K562 (cell line): ENCODE measurements at regions not wholly inside any gene's neighbourhood (a gene's known extent, or its start where the extent isn't known, plus 50 kb on each side); places are given as distances from the start of the nearest gene placed in this dataset.

ENCODE experiments used
- BCLAF1 ChIP-seq, 2 experiments: fragments of 450-650 bp in 1 of 2; IDR thresholded peaks; 2 replicates each; pipeline ENCODE4 v1.6.1; 2011 to 2017; ENCODE audit warnings: low read depth in 2 of 2, antibody characterized with exemption in 1 of 2, borderline replicate concordance in 1 of 2, low read length in 1 of 2, mild to moderate bottlenecking in 1 of 2, mixed read lengths in 1 of 2; ENCODE audit not compliant: control insufficient read depth in 1 of 2
- C11orf30 ChIP-seq: fragments of 450-650 bp; IDR thresholded peaks from 2 replicates; pipeline ENCODE4 v1.6.1; 2016; ENCODE audit warnings: low read depth, mild to moderate bottlenecking
- CAMTA2 ChIP-seq: fragments of 250-450 bp; sonication (Bioruptor Pico); conservative IDR thresholded peaks from 2 replicates; pipeline ENCODE4 v1.5.1; 2022
- GTF2F1 ChIP-seq: IDR thresholded peaks from 2 replicates; pipeline ENCODE4 v1.6.1; 2011; ENCODE audit warnings: low read depth, low read length, improper control_type of control experiment
- HOMEZ ChIP-seq: fragments of 250-450 bp; sonication (Bioruptor Pico); IDR thresholded peaks from 2 replicates; pipeline ENCODE4 v1.4.0; 2020; ENCODE audit warnings: mild to moderate bottlenecking, moderate library complexity
- KLF6 ChIP-seq: fragments of 250-450 bp; sonication (Bioruptor Pico); IDR thresholded peaks from 2 replicates; pipeline ENCODE4 v1.4.0; 2020; ENCODE audit warnings: mild to moderate bottlenecking, moderate library complexity, borderline replicate concordance
- MXD1 ChIP-seq: fragments of 250-450 bp; sonication (Bioruptor Pico); IDR thresholded peaks from 2 replicates; pipeline ENCODE4 v1.8.0; 2021; ENCODE audit warnings: borderline replicate concordance, mild to moderate bottlenecking, moderate library complexity; ENCODE audit not compliant: poor library complexity, severe bottlenecking
- PKNOX1 ChIP-seq: fragments of 450-650 bp; IDR thresholded peaks from 2 replicates; pipeline ENCODE4 v1.6.1; 2016
- PML ChIP-seq: IDR thresholded peaks from 2 replicates; pipeline ENCODE4 v1.6.1; 2012; ENCODE audit warnings: low read length, inconsistent platforms
- POLR2AphosphoS2 ChIP-seq: IDR thresholded peaks from 2 replicates; pipeline ENCODE4 v1.6.1; 2012; ENCODE audit warnings: low read length, improper control_type of control experiment
- ZBTB11 ChIP-seq, 3 experiments: fragments of 200-800 bp in 1 of 3; fragments of 250-450 bp in 1 of 3; fragments of 450-650 bp in 1 of 3; sonication (Bioruptor Pico) in 1 of 3; sonication (Bioruptor generic) in 1 of 3; formaldehyde crosslinking in 1 of 3; IDR thresholded peaks; 2 replicates each; pipeline versions ENCODE4 v1.6.1 to v1.8.0; 2016 to 2022; ENCODE audit warnings: mild to moderate bottlenecking in 2 of 3, missing genetic modification characterization in 2 of 3, missing compliant biosample characterization in 1 of 3, moderate library complexity in 1 of 3
- ZKSCAN3 ChIP-seq: fragments of 250-450 bp; sonication (Bioruptor Pico); IDR thresholded peaks from 2 replicates; pipeline ENCODE4 v1.4.0; 2020
- ZNF696 ChIP-seq: fragments of 250-450 bp; sonication (Bioruptor Pico); conservative IDR thresholded peaks from 2 replicates; pipeline ENCODE4 v1.4.0; 2020; ENCODE audit warnings: mild to moderate bottlenecking, moderate library complexity
- ZNF699 ChIP-seq: fragments of 250-450 bp; sonication (Bioruptor Pico); IDR thresholded peaks from 2 replicates; pipeline ENCODE4 v1.8.0; 2021; ENCODE audit warnings: mild to moderate bottlenecking, moderate library complexity; ENCODE audit not compliant: insufficient replicate concordance
- ZNF75A ChIP-seq: fragments of 450-650 bp; formaldehyde crosslinking; IDR thresholded peaks from 2 replicates; pipeline ENCODE4 v1.4.0; 2020; ENCODE audit warnings: mild to moderate bottlenecking

- TF ChIP-seq HOMEZ = no peak
- no peak for TF ChIP-seq GTF2F1
- no peak for TF ChIP-seq POLR2AphosphoS2
- TF ChIP-seq CAMTA2 (CRISPR knock-in tag) = no peak
- TF ChIP-seq ZNF696 (CRISPR knock-in tag) = no peak
- TF ChIP-seq ZNF699 (CRISPR knock-in tag) = no peak
- TF ChIP-seq ZNF75A = no peak
- peak; percentile 6; the same call in 1 of the 2 replicates for TF ChIP-seq C11orf30
- no peak for TF ChIP-seq PML
- no peak for TF ChIP-seq MXD1 (CRISPR knock-in tag)
- TF ChIP-seq PKNOX1 = peak; percentile 63
- TF ChIP-seq BCLAF1 (IDR thresholded peaks at IDR 0.05; ENCODE audit: borderline replicate concordance in 1 of 2, control insufficient read depth in 1 of 2, low read depth in 2 of 2, low read length in 1 of 2) = peak in 1 of 2 experiments; percentile 68; a peak in 1 of 4 replicates
- no peak for TF ChIP-seq KLF6 (CRISPR knock-in tag)
- no peak for TF ChIP-seq ZKSCAN3 (CRISPR knock-in tag)
- TF ChIP-seq ZBTB11 (CRISPR knock-in tag; IDR thresholded peaks at IDR 0.05) = peak in 1 of 3 experiments; percentile 90; a peak in 2 of 6 replicates
Measured at GRCh38 chr20:47440857-47441773, 60.6 kb upstream of the NCOA3 start (continued).
